ENCODE measurements at regions not wholly inside any gene's neighbourhood (a gene's known extent, or its start where the extent isn't known, plus 50 kb on each side); places are given as distances from the start of the nearest gene placed in this dataset.

DNA sequence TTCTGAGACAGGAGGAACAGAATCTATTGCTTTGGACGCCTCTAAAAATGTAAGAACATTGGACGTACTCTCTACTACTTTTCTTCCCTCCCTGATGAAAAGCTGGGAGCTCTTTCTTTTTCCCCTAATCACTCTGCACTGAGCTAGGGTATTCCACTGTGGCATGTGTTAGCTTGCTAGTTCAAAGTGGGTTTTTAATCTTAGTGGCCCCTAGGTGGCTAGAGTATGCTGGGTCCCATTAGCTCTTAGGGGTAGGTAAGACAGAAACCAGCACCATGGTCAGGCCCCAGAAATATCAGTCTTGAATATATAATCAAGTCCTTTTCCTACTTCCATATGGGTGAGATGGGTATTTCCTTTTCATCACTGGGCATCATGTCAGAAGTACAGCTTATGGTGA, 945.2 kb upstream of the PTPRD start:
- Histone ChIP-seq H3K4me3 (ENCODE audit: low read depth in 1 of 5, low read length in 5 of 5) (no peak overlapping the region), H3K9me3 (ENCODE audit: control insufficient read depth in 5 of 5, low read length in 5 of 5) (no peaks in the 10 kb centered on the region), H3K27ac (ENCODE audit: low read depth, low read length) (no peak overlapping the region), H3K4me1 (ENCODE audit: control insufficient read depth in 5 of 5, insufficient read depth in 5 of 5, low read length in 5 of 5) (no peaks in the 10 kb centered on the region), H3K9ac (ENCODE audit: low read length in 5 of 5) (no peak overlapping the region), H3K27me3 (ENCODE audit: control insufficient read depth in 5 of 5, insufficient read depth in 4 of 5, low read length in 5 of 5) (no peaks in the 10 kb centered on the region), H3K36me3 (ENCODE audit: control insufficient read depth in 5 of 5, insufficient read depth in 5 of 5, low read length in 5 of 5) (no peaks in the 10 kb centered on the region)

DNA sequence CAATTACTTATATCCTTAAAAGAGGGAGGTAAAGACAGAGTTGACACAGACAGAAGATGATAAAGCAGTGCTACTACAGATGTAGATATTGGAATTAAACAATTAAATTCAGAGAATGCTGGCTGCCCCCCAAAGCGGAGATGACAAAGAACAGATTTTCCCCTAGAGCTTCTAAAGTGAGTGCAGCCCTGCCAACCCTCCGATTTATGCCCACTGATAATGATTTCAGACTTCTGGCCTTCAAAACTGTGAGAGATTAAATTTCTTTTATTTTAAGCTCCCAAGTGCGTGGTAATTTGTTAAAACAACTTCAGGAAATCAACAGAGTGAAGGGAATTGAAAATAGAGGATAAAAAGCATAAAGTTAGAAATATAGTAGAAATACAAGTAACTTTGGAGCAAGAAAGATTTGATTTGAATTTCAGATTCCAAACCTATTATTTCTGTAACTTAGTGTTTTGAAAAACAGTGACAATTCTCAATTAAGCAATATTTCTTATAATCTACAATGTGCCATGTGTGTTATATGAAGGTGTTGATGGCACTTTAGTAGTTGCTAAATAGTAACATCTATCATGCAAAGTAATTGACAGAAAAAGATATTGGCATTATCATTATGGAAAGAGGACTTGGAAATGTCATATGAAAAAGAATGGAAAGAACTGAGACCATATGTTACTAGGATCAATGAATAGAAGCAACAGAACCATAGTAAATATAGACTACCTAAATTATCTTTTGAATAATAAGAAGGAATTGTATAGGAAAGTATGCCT, 946.4 kb upstream of the PTPRD start:
- Histone ChIP-seq H3K36me3 (ENCODE audit: control insufficient read depth in 5 of 5, insufficient read depth in 5 of 5, low read length in 5 of 5) (no peaks in the 10 kb centered on the region), H3K27me3 (ENCODE audit: control insufficient read depth in 5 of 5, insufficient read depth in 4 of 5, low read length in 5 of 5) (no peaks in the 10 kb centered on the region), H3K9me3 (ENCODE audit: control insufficient read depth in 5 of 5, low read length in 5 of 5) (no peaks in the 10 kb centered on the region), H3K4me1 (ENCODE audit: control insufficient read depth in 5 of 5, insufficient read depth in 5 of 5, low read length in 5 of 5) (no peaks in the 10 kb centered on the region), H3K9ac (ENCODE audit: low read length in 5 of 5) (no peak overlapping the region), H3K4me3 (ENCODE audit: low read depth in 1 of 5, low read length in 5 of 5) (no peak overlapping the region), H3K27ac (ENCODE audit: low read depth, low read length) (no peak overlapping the region)

DNA sequence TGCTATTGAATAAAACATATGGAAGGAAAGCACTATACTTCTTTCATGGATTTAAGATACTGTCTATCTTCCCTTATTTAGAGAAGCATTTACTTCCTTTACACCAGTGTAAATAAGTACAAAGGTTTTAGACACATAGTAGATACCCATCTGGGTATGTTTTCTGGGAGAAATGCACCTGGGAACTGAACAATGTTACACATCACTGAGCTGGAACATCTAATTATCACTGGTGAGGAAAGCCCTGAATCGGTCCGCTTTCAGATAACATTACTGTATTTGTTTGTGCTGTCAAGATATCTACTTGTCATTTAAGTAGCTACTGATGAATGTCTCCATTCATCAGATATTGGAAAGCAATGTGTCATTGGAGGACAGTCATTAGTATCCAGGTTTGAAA, 964.7 kb upstream of the PTPRD start:
- Histone ChIP-seq H3K9ac (ENCODE audit: low read length in 5 of 5) (no peak overlapping the region), H3K27ac (ENCODE audit: low read depth, low read length) (no peak overlapping the region), H3K36me3 (ENCODE audit: control insufficient read depth in 5 of 5, insufficient read depth in 5 of 5, low read length in 5 of 5) (no peaks in the 10 kb centered on the region), H3K4me3 (ENCODE audit: low read depth in 1 of 5, low read length in 5 of 5) (no peak overlapping the region), H3K4me1 (ENCODE audit: control insufficient read depth in 5 of 5, insufficient read depth in 5 of 5, low read length in 5 of 5) (no peaks in the 10 kb centered on the region), H3K9me3 (ENCODE audit: control insufficient read depth in 5 of 5, low read length in 5 of 5) (no peaks in the 10 kb centered on the region), H3K27me3 (ENCODE audit: control insufficient read depth in 5 of 5, insufficient read depth in 4 of 5, low read length in 5 of 5) (no peaks in the 10 kb centered on the region)

DNA sequence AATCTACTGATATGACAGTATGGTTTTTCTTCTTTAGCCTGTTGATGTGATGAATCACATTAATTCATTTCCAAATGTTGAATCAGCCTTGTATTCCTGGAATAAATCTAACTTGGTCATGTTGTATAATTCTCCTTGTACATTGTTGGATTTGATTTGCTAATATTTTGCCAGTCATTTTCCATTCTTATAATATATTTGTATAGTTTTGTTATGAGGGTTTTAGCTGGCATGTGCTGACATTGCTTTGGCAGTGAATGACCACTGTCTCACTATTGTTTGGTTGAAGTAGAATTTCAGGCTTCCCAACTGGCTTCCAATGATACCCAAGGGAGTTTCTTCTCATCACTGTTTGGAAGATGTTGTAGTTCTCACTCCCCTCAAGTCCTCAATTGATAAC, 983.0 kb upstream of the PTPRD start:
- Histone ChIP-seq H3K9ac (ENCODE audit: low read length in 5 of 5) (no peak overlapping the region), H3K27me3 (ENCODE audit: control insufficient read depth in 5 of 5, insufficient read depth in 4 of 5, low read length in 5 of 5) (no peaks in the 10 kb centered on the region), H3K36me3 (ENCODE audit: control insufficient read depth in 5 of 5, insufficient read depth in 5 of 5, low read length in 5 of 5) (no peaks in the 10 kb centered on the region), H3K4me3 (ENCODE audit: low read depth in 1 of 5, low read length in 5 of 5) (no peak overlapping the region), H3K4me1 (ENCODE audit: control insufficient read depth in 5 of 5, insufficient read depth in 5 of 5, low read length in 5 of 5) (no peaks in the 10 kb centered on the region), H3K27ac (ENCODE audit: low read depth, low read length) (no peak overlapping the region), H3K9me3 (ENCODE audit: control insufficient read depth in 5 of 5, low read length in 5 of 5) (no peaks in the 10 kb centered on the region)

DNA sequence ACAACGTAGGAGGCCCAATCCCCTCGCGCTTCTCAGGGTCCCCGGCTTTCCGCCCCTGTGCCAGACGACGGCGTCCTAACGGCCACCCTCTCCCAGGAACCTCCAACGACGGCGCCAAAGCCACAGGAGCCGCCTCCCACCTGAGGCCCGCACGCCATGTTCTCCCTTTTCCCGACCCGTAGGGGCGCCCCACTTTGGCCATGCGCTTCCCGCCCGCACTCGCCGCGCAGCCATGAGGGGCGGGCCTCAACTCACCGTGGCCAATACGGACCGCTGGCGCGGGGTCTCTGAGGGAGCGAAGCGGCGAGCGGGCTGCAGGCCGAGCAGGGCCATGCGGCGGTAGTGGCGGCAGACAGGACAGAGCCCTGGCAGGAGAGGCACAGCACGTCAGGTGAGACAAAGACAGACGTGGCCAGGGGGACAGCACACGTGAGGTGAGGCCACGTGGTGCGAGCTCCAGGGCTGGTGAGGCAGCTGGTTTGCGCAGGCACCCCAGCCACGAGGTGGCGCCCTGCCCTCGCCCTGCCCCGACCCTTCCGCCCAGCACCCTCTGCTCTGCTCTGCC, 1005.5 kb upstream of the PTPRD start:
- Histone ChIP-seq H3K27ac (ENCODE audit: low read depth, low read length) (no peak overlapping the region), H3K9me3 (ENCODE audit: control insufficient read depth in 5 of 5, low read length in 5 of 5) (peaks cover 0 to 3% (median 2%) of the 10 kb centered on the region in 5 donors), H3K4me1 (ENCODE audit: control insufficient read depth in 5 of 5, insufficient read depth in 5 of 5, low read length in 5 of 5) (no peaks in the 10 kb centered on the region), H3K27me3 (ENCODE audit: control insufficient read depth in 5 of 5, insufficient read depth in 4 of 5, low read length in 5 of 5) (no peaks in the 10 kb centered on the region), H3K4me3 (ENCODE audit: low read depth in 1 of 5, low read length in 5 of 5) (no peak overlapping the region), H3K36me3 (ENCODE audit: control insufficient read depth in 5 of 5, insufficient read depth in 5 of 5, low read length in 5 of 5) (no peaks in the 10 kb centered on the region), H3K9ac (ENCODE audit: low read length in 5 of 5) (no peak overlapping the region)

DNA sequence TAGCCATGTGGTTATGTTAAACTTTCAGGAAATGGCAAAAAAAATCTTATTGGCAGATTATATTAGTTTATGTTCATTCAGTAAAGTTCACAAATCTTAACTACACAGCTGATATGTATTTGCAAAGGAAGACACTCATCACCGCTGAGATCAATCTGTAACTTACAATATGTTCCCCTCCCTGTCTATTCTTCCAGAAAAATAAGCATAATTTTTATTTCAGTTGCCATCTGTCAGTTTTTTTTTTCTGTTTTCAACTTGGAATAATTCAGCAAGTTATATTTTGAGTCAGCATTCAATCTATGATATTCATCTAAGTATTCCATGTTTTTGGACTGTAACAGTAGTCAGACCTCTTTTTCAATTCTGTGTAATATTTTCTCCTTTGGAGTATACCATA, 1019.9 kb upstream of the PTPRD start:
- Histone ChIP-seq H3K27ac (ENCODE audit: low read depth, low read length) (no peak overlapping the region), H3K9ac (ENCODE audit: low read length in 5 of 5) (no peak overlapping the region), H3K27me3 (ENCODE audit: control insufficient read depth in 5 of 5, insufficient read depth in 4 of 5, low read length in 5 of 5) (no peaks in the 10 kb centered on the region), H3K4me3 (ENCODE audit: low read depth in 1 of 5, low read length in 5 of 5) (no peak overlapping the region), H3K4me1 (ENCODE audit: control insufficient read depth in 5 of 5, insufficient read depth in 5 of 5, low read length in 5 of 5) (no peaks in the 10 kb centered on the region), H3K36me3 (ENCODE audit: control insufficient read depth in 5 of 5, insufficient read depth in 5 of 5, low read length in 5 of 5) (no peaks in the 10 kb centered on the region), H3K9me3 (ENCODE audit: control insufficient read depth in 5 of 5, low read length in 5 of 5) (peaks cover 0 to 3% (median 0%) of the 10 kb centered on the region in 5 donors)

DNA sequence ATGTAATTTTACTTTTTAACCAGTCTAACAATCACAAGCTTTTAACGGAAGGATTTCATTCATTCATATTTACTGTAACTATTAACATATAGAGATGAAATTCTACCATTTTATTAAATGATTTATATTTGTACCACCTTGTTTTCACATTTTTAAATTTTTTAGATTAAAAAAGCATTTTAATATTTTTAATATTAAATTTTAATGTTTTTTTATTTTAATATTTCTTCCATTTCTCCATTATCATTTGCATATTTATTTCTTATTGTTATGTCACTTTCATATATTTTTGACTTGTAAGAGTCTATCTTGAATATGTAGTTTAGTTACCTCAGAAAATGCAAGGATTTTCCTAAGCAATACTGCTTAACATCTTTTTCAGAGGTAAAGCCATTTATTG, 1034.0 kb upstream of the PTPRD start:
- Histone ChIP-seq H3K9ac (ENCODE audit: low read length in 5 of 5) (no peak overlapping the region), H3K36me3 (ENCODE audit: control insufficient read depth in 5 of 5, insufficient read depth in 5 of 5, low read length in 5 of 5) (no peaks in the 10 kb centered on the region), H3K27me3 (ENCODE audit: control insufficient read depth in 5 of 5, insufficient read depth in 4 of 5, low read length in 5 of 5) (no peaks in the 10 kb centered on the region), H3K4me3 (ENCODE audit: low read depth in 1 of 5, low read length in 5 of 5) (no peak overlapping the region), H3K9me3 (ENCODE audit: control insufficient read depth in 5 of 5, low read length in 5 of 5) (no peaks in the 10 kb centered on the region), H3K27ac (ENCODE audit: low read depth, low read length) (no peak overlapping the region), H3K4me1 (ENCODE audit: control insufficient read depth in 5 of 5, insufficient read depth in 5 of 5, low read length in 5 of 5) (no peaks in the 10 kb centered on the region)

DNA sequence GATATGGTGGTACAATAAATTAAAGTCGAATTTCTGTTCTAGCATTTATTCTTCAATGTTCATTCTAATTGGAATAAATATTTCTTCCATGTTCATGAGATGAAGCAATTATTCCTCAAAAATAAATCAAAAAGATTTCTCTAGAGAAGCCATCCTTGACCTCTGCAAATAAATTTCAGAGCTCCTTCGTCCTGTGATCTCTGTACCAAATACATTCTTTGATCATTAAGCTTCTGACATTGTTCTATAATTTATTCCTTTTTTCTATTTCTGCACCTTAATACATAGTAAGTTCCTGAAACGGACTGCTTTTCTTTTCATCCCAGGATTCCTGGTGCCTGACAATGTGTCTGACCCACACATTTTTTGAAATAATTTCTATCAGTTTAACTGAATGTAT, 1039.3 kb upstream of the TYRP1 start:
- H3K27ac ChIP-seq (ENCODE audit: low read depth, low read length), result no peak overlapping the region
- no peak overlapping the region for H3K9ac ChIP-seq (ENCODE audit: low read length in 5 of 5)
- H3K27me3 ChIP-seq (ENCODE audit: control insufficient read depth in 5 of 5, insufficient read depth in 4 of 5, low read length in 5 of 5), result no peaks in the 10 kb centered on the region
- H3K36me3 ChIP-seq (ENCODE audit: control insufficient read depth in 5 of 5, insufficient read depth in 5 of 5, low read length in 5 of 5), result no peaks in the 10 kb centered on the region
- no peaks in the 10 kb centered on the region for H3K4me1 ChIP-seq (ENCODE audit: control insufficient read depth in 5 of 5, insufficient read depth in 5 of 5, low read length in 5 of 5)
- H3K9me3 ChIP-seq (ENCODE audit: control insufficient read depth in 5 of 5, low read length in 5 of 5), result no peaks in the 10 kb centered on the region
- H3K4me3 ChIP-seq (ENCODE audit: low read depth in 1 of 5, low read length in 5 of 5), result no peak overlapping the region

DNA sequence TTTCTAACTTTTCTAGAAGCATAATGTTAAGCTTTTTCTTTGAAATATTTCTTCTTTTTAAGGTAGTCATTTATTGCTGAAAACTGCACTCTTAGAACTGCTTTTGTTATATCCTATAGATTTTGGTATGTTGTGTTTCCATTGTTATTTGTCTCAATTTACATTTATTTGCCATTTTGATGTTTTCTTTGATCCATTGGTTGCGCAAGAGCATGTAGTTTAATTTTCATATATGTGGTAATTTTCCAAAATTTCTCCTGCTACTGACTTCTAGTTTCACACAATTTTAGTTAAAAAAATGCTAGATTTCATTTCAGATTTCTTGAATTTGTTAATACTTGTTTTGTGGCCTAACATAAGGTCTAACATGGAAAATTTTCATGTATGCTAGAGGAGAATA, 1029.3 kb upstream of the TYRP1 start:
- no peaks in the 10 kb centered on the region for H3K9me3 ChIP-seq (ENCODE audit: control insufficient read depth in 5 of 5, low read length in 5 of 5)
- no peak overlapping the region for H3K4me3 ChIP-seq (ENCODE audit: low read depth in 1 of 5, low read length in 5 of 5)
- H3K36me3 ChIP-seq (ENCODE audit: control insufficient read depth in 5 of 5, insufficient read depth in 5 of 5, low read length in 5 of 5), result no peaks in the 10 kb centered on the region
- H3K27ac ChIP-seq (ENCODE audit: low read depth, low read length), result no peak overlapping the region
- no peak overlapping the region for H3K9ac ChIP-seq (ENCODE audit: low read length in 5 of 5)
- no peaks in the 10 kb centered on the region for H3K27me3 ChIP-seq (ENCODE audit: control insufficient read depth in 5 of 5, insufficient read depth in 4 of 5, low read length in 5 of 5)
- no peaks in the 10 kb centered on the region for H3K4me1 ChIP-seq (ENCODE audit: control insufficient read depth in 5 of 5, insufficient read depth in 5 of 5, low read length in 5 of 5)

DNA sequence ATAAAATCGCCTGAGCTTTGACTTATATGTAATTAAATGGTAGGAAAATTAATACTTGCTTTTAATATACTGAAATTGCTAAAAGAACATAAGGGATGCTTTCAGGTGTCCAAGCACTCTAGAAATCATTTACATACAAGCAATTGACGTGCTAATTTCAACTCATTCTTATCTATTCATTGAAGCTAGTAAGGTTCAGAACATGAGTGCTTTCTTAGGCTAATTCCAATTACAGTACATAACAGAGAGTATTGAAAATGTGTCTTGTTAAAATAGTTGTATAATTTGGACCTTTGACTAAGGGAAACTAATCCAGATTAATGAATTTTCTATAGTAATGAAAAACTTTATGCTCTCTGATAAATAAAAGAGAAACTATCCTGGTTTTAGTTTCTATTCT, 1016.4 kb upstream of the TYRP1 start:
- Histone ChIP-seq H3K27ac (ENCODE audit: low read depth, low read length) (no peak overlapping the region), H3K9ac (ENCODE audit: low read length in 5 of 5) (no peak overlapping the region), H3K9me3 (ENCODE audit: control insufficient read depth in 5 of 5, low read length in 5 of 5) (peaks cover 0 to 5% (median 2%) of the 10 kb centered on the region in 5 donors), H3K4me1 (ENCODE audit: control insufficient read depth in 5 of 5, insufficient read depth in 5 of 5, low read length in 5 of 5) (no peaks in the 10 kb centered on the region), H3K36me3 (ENCODE audit: control insufficient read depth in 5 of 5, insufficient read depth in 5 of 5, low read length in 5 of 5) (no peaks in the 10 kb centered on the region), H3K4me3 (ENCODE audit: low read depth in 1 of 5, low read length in 5 of 5) (no peak overlapping the region), H3K27me3 (ENCODE audit: control insufficient read depth in 5 of 5, insufficient read depth in 4 of 5, low read length in 5 of 5) (no peaks in the 10 kb centered on the region)

All from subcutaneous abdominal adipose tissue (tissue), 5 donors.